Sigmoid colon (tissue), 4 donors: ENCODE measurements at regions not wholly inside any gene's neighbourhood (a gene's known extent, or its start where the extent isn't known, plus 50 kb on each side); places are given as distances from the start of the nearest gene placed in this dataset.

ENCODE experiments used
- EP300 ChIP-seq, 4 donors: sonication (generic); formaldehyde crosslinking; IDR thresholded peaks; one replicate each; pipeline ENCODE4 v1.6.1; 2017; ENCODE audit warnings: antibody characterized with exemption in 4 of 4
- POLR2A ChIP-seq, 2 donors: fragments of 450-650 bp; IDR thresholded peaks; one replicate each; pipeline ENCODE4 v1.6.1; 2016; ENCODE audit warnings: antibody characterized with exemption in 2 of 2, mild to moderate bottlenecking in 2 of 2, moderate library complexity in 2 of 2
- TF ChIP-seq, protein P1 (sequence below), 4 experiments: fragments of 450-650 bp in 3 of 4; fragments of 200-600 bp in 1 of 4; IDR thresholded peaks; one replicate each; pipeline ENCODE4 v1.5.1; 2016 to 2019; ENCODE audit warnings: antibody characterized with exemption in 4 of 4, mild to moderate bottlenecking in 3 of 4, moderate library complexity in 2 of 4

DNA sequence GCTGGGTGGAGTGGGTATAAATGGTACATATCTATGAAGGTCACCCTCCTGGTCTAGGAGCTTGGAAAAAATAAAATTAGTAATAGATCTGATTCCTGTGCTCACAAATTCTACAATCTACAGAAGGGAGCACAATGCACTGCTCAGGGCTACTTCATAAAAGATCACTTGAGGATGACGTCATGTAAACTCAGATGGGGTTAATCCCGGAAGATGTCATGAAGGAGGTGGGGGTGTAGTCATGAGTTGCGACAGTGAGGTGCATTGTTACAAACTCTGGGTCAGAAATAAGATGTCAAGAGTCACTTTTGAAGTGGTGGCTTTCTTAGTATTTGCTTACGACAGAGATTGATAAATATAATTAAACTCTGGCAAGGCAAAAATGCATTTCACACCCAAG is 68.2 kb downstream of the LHX9 start:
- TF ChIP-seq, protein P1, sequence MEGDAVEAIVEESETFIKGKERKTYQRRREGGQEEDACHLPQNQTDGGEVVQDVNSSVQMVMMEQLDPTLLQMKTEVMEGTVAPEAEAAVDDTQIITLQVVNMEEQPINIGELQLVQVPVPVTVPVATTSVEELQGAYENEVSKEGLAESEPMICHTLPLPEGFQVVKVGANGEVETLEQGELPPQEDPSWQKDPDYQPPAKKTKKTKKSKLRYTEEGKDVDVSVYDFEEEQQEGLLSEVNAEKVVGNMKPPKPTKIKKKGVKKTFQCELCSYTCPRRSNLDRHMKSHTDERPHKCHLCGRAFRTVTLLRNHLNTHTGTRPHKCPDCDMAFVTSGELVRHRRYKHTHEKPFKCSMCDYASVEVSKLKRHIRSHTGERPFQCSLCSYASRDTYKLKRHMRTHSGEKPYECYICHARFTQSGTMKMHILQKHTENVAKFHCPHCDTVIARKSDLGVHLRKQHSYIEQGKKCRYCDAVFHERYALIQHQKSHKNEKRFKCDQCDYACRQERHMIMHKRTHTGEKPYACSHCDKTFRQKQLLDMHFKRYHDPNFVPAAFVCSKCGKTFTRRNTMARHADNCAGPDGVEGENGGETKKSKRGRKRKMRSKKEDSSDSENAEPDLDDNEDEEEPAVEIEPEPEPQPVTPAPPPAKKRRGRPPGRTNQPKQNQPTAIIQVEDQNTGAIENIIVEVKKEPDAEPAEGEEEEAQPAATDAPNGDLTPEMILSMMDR (IDR thresholded peaks at IDR 0.05) = no peak
- TF ChIP-seq POLR2A (IDR thresholded peaks at IDR 0.05) = no peak
- no peak for TF ChIP-seq EP300 (IDR thresholded peaks at IDR 0.05)
